ENCODE measurements at regions not wholly inside any gene's neighbourhood (a gene's known extent, or its start where the extent isn't known, plus 50 kb on each side); places are given as distances from the start of the nearest gene placed in this dataset.

DNA sequence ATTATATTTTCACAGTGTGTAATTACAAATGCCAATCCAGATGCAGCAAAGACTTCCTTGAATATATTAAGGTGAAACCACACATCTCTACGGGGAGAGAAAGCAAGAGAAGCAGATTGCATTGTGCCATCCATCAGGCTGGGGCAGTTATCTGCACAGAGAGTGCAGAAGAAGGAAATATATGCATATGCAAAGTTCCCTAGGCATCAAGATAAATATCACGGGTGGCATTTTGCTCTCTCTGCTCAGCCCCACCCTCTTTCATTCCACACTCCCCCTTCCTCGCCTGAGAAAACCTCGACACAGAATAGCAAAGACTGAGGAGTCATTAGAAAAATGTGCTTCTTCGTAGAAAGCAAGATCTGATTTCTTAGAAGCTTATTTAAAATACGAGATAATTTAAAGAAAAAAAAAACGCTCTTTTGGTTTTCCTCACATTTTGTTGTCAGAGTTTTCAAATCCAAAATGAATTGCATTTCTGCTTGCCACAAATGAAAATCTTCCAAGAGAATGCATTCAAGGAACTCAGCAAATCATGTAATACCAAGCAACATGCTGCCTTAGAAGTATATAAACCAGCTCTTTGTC lies 283.2 kb upstream of the LMCD1 start:
- TF ChIP-seq EZH2 (IDR thresholded peaks at IDR 0.05; ENCODE audit: insufficient read depth, poor library complexity, severe bottlenecking) (no peak), EZH2phosphoT487 (IDR thresholded peaks at IDR 0.05; ENCODE audit: insufficient read depth, low read depth) (no peak)

Measured in GM23248 (cell line).